ENCODE measurements at regions not wholly inside any gene's neighbourhood (a gene's known extent, or its start where the extent isn't known, plus 50 kb on each side); places are given as distances from the start of the nearest gene placed in this dataset.
"Not testable (repeated sequence)": the region's sequence is repeated elsewhere in the genome, so short reads cannot be mapped to it uniquely, and the experiment has no call there.

DNA sequence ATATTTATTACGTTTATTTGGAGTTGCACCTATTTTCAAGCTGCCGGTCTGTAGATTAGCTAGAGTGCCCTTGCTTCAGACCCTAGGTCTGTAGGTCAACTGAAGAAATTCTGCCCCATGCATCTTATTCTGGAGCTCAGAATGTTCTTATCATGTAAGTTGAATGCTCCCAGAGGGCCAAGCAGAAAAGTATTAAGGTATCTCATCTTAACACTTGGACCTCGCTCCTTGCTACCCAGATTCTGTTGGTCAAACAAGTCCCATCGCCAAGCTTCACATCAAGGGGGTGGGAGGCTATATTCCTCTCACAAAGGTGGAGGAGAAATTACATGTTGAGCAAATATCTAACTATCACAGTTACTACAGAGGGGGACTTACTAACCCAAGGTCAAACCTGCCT lies 187.7 kb downstream of the C1orf94 start:
- Mint-ChIP-seq H3K4me1 (no peaks in the 10 kb centered on the region), H3K9me3 (no peaks in the 10 kb centered on the region), H3K4me3 (no peak overlapping the region), H3K27me3 (peaks cover 4% of the 10 kb centered on the region), H3K36me3 (ENCODE audit: low read depth) (no peaks in the 10 kb centered on the region), H3K27ac (no peak overlapping the region)
- DNase-seq = no peak
- ChIA-PET CTCF (no interaction called here), POLR2A (no interaction called here)

DNA sequence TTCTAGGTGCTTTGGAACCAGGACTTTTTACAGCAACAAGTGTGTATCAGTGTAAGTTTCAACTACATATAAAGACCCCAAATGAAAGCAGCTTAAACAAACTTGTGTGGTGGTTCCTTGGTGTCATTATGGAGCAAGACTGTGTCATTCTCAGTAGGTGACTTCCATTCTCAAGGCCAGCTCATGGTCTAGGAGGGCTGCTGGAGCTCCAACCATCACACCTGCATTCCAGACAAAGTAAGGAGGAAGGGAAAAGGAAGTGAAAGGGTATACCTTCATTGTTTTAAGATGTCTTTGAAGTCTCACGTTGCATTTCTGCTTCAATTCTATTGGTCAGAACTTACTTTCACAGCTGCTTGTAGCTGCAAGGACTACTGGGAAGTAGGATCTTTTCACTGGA lies 188.6 kb downstream of the C1orf94 start:
- ChIA-PET POLR2A (no interaction called here), CTCF (no interaction called here)
- Mint-ChIP-seq H3K4me1 (no peaks in the 10 kb centered on the region), H3K27ac (no peak overlapping the region), H3K36me3 (ENCODE audit: low read depth) (no peaks in the 10 kb centered on the region), H3K4me3 (no peak overlapping the region), H3K9me3 (no peaks in the 10 kb centered on the region), H3K27me3 (peaks cover 4% of the 10 kb centered on the region)
- DNase-seq = no peak

DNA sequence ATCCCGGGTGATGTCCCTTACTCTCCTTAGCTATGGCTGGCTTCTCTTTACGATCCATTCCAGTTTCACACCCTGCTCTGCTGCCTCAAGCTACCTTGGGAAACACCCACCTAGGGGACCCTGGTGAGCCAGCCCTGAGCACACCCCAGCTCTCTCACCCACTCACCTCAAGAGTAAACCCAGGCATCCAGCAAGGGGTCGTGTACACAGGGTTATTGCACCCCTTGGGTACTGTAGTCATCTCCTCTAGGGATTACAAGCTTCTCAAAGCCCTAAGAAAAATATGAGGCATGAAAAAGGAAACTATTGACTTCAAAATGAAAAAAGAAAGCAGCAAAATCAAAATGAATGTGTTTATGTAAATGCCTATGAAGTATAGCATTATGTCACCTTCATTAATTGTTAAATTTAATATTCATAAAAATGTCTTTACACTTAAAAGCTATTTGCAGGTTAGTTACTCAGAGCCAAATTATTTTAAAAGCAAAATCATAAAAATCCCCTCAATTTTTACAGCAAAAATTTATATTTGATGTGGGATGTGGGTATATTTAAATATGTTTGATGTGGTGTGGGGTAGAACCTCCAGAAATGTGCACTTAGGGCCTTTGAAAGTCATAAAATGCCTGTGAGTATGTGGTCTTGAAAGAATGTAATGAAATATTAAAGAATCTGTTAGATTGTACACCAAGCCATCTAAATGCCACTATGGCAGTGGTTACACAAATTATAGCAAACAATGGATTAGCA lies 190.3 kb downstream of the C1orf94 start:
- peaks cover 5% of the 10 kb centered on the region for H3K27me3 Mint-ChIP-seq
- H3K9me3 Mint-ChIP-seq = no peaks in the 10 kb centered on the region
- ChIA-PET POLR2A (no interaction called here), CTCF (no interaction called here)
- H3K27ac Mint-ChIP-seq = no peak overlapping the region
- H3K36me3 Mint-ChIP-seq (ENCODE audit: low read depth) = no peaks in the 10 kb centered on the region
- no peak overlapping the region for H3K4me3 Mint-ChIP-seq
- DNase-seq = no peak
- H3K4me1 Mint-ChIP-seq = no peaks in the 10 kb centered on the region

DNA sequence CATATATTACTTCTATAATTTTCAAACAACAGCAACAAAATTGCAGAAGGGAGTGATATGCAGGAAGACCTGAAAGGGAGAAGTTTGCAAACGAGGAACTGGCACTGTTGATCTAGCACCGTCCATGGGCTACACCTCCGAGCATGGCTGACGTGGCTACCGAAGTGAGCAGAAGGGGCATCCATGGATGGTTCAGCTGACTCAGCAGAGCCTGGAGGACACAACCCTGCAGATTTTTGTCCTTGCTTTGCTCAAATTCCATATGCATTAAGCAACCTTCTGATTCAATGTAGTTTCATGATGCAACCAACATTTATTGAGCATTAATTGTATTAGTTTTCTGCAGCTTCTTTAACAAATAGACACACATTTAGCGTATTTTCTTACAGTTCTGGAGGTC lies 191.2 kb downstream of the C1orf94 start:
- Mint-ChIP-seq H3K27me3 (peaks cover 6% of the 10 kb centered on the region), H3K27ac (no peak overlapping the region), H3K4me3 (no peak overlapping the region), H3K4me1 (no peaks in the 10 kb centered on the region), H3K36me3 (ENCODE audit: low read depth) (no peaks in the 10 kb centered on the region), H3K9me3 (no peaks in the 10 kb centered on the region)
- CTCF ChIA-PET = no interaction called here
- POLR2A ChIA-PET = no interaction called here
- no peak for DNase-seq

DNA sequence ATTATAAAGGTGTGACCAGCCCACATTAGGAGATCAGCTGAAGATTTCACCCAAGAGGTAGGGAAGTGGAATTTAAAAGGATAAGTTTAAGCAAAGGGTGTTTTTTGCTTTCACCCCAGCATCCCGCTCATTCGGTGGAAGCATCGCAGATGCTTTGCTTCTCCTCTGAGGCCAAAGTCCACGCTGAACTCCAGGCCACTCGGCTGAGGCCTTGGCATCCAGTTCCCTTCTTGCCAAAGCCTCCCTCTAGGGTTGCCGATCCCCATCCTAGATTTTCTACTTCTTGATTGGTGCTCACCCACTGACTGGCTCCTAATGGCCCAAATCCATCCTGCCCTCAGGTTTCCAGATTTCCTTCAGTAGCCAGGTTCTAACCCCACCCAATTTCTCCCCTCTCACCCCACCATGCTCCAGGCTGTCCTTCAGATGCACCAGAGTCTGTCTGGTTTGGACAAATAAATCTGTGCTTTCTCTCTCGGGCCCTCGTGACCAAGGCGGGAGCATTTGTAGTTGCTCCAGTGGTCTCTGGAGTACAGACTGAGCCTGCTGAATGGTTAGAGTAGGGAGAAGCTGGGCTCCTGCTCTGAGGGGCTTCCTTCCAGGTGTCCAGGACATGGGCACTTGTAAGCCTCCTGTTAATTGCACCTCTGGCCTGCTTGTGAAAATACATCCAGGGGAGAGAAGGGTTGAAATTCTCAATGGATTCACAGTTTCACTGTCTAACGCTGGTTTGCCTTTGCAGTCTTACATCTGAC lies 193.2 kb downstream of the C1orf94 start:
- ChIA-PET CTCF (no interaction called here), POLR2A (no interaction called here)
- H3K4me1 Mint-ChIP-seq = no peaks in the 10 kb centered on the region
- no peak overlapping the region for H3K27ac Mint-ChIP-seq
- peaks cover 17% of the 10 kb centered on the region for H3K27me3 Mint-ChIP-seq
- DNase-seq = no peak
- H3K4me3 Mint-ChIP-seq = no peak overlapping the region
- no peaks in the 10 kb centered on the region for H3K9me3 Mint-ChIP-seq
- H3K36me3 Mint-ChIP-seq (ENCODE audit: low read depth) = no peaks in the 10 kb centered on the region

DNA sequence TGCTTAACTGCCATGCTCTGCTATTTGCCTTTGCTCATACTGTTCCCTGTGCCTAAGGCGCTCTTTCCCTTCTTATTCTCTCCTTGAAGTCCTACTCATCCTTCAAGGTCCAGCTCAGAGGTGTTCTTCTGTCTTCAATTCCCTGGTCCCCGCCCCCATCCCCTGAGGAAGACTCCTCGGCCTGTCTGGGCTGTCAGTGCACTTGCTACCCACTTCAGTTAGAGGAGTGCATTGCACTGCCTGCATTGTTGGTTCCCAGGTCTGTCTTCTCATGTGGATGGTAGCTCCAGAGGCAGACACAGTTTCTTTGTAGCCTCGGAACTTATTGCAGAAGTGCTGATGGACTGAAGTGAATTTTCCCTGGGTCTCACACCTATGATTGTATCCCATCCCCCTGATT lies 194.0 kb downstream of the C1orf94 start:
- no peak overlapping the region for H3K4me3 Mint-ChIP-seq
- no peaks in the 10 kb centered on the region for H3K4me1 Mint-ChIP-seq
- POLR2A ChIA-PET = no interaction called here
- no peaks in the 10 kb centered on the region for H3K9me3 Mint-ChIP-seq
- CTCF ChIA-PET = no interaction called here
- DNase-seq = no peak
- H3K27ac Mint-ChIP-seq = no peak overlapping the region
- no peaks in the 10 kb centered on the region for H3K36me3 Mint-ChIP-seq (ENCODE audit: low read depth)
- peaks cover 14% of the 10 kb centered on the region for H3K27me3 Mint-ChIP-seq

DNA sequence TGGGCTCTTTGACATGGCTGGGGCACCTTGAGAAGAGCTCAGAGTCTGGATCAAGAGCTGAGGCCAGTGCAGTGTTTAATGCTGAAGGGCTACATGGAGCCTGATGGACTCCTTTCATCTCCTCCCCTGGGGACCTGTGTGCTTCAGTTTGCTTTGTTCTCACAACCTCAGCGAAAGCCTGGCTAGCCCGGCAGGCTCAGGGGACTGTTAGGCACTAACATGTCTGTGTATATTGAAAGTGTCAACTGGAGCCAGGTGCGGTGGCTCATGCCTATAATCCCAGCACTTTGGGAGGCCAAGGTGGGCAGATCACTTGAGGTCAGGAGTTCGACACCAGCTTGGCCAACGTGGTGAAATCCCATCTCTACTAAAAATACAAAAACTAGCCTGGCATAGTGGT lies 194.5 kb downstream of the C1orf94 start:
- H3K9me3 Mint-ChIP-seq; CTCF ChIA-PET; POLR2A ChIA-PET; DNase-seq; H3K27ac Mint-ChIP-seq; H3K4me1 Mint-ChIP-seq; H3K36me3 Mint-ChIP-seq (ENCODE audit: low read depth); H3K4me3 Mint-ChIP-seq: not testable (repeated sequence)
- H3K27me3 Mint-ChIP-seq = peaks cover 17% of the 10 kb centered on the region

DNA sequence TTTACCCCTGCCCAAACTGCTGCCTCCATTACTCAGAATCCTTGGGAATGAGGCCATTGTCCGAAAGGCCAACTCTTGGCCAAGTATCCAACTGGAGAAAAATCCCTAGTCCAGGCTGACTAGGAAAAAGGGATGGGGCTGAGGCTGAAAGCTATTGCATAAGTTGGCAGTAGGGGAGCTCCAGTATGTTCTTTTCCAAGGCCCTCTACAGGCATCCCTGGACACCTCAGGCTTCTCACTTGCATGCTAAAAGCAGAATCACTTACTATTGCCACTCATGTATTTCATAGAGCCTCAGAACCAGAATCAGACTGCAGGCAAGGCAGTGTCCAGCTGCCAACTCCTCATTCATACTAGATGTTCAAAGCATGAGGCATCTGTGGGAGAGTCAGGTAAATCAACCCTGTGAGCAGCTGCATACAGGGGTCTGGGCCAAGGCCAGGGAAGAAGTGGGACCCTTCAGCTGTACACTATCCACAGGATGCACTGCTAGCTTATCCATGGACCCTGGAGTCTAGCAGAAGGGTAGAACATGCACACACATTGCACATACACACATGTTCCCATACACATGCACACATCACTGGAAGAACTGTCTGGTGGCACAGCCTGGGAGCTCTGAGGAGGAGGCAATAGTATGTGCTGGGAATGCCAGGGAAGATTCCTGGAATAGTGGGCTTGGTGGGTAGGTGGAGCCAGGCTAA lies 195.3 kb downstream of the C1orf94 start:
- DNase-seq = no peak
- Mint-ChIP-seq H3K27me3 (peaks cover 21% of the 10 kb centered on the region), H3K4me3 (no peak overlapping the region), H3K4me1 (no peaks in the 10 kb centered on the region), H3K27ac (no peak overlapping the region), H3K36me3 (ENCODE audit: low read depth) (no peaks in the 10 kb centered on the region), H3K9me3 (no peaks in the 10 kb centered on the region)
- ChIA-PET CTCF (no interaction called here), POLR2A (no interaction called here)

DNA sequence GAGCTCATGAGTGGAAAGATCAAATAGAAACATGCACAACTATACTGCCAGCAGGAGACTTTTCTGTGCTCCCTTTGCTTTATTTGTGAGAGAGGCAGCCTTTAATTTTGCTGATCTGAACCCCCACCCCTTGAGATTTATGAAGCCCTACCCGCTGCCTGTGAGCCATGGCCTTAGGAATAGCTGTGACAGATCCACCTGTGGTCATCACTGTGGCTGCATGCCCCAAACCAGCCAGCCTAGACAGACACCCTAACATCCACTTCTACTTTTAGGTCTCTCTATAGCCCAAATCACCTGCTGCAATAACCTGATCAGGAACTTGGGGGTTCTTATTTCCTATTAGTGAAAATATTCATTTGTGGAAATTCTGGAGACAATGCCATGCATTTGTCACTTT lies 196.2 kb downstream of the C1orf94 start:
- Mint-ChIP-seq H3K4me3 (no peak overlapping the region), H3K36me3 (ENCODE audit: low read depth) (no peaks in the 10 kb centered on the region), H3K27me3 (peaks cover 21% of the 10 kb centered on the region), H3K9me3 (no peaks in the 10 kb centered on the region), H3K27ac (no peak overlapping the region), H3K4me1 (no peaks in the 10 kb centered on the region)
- ChIA-PET CTCF (no interaction called here), POLR2A (no interaction called here)
- DNase-seq = no peak

DNA sequence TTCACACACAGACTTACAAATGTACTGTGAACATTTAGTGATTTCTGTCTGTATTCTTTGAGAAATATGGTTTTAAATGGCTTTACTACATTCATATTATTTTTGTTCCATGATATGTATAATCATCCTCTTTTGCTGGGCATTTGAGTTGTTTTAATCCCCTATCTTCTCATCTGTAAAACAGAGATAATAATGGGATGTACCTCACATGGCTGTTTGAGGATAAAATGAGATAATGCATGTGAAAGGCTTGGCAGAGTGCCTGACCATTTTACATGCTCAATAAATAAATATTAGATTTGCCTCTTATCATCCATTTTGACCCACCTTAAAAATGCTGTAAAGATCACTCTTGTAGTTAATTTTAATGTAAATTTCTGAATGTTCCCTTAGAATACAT lies 197.2 kb downstream of the C1orf94 start:
- H3K4me3 Mint-ChIP-seq = no peak overlapping the region
- no peaks in the 10 kb centered on the region for H3K9me3 Mint-ChIP-seq
- H3K4me1 Mint-ChIP-seq = no peaks in the 10 kb centered on the region
- no peak for DNase-seq
- ChIA-PET CTCF (no interaction called here), POLR2A (no interaction called here)
- peaks cover 21% of the 10 kb centered on the region for H3K27me3 Mint-ChIP-seq
- H3K36me3 Mint-ChIP-seq (ENCODE audit: low read depth) = no peaks in the 10 kb centered on the region
- H3K27ac Mint-ChIP-seq = no peak overlapping the region

DNA sequence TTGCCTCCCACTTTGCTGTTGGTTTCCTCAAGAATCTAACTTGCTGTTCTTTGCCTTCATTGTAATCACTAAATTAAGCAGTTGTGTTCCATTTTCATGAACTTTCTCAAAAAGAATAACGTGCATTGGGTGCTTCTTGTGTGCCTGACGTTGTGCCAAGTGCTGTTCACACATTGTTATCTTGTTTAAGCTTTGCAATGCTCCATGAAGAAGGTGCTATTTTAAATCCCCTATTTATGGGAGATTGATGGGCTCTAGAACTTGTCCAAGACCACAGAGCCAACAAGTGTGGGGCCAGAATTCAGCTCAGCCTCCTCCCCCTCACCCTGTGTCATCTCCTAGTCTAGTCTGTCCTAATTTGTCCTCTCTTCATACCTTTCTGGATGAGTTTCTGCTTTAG lies 199.8 kb downstream of the C1orf94 start:
- Mint-ChIP-seq H3K36me3 (ENCODE audit: low read depth) (no peaks in the 10 kb centered on the region), H3K27ac (no peak overlapping the region), H3K27me3 (peaks cover 21% of the 10 kb centered on the region), H3K4me1 (no peaks in the 10 kb centered on the region), H3K4me3 (no peak overlapping the region), H3K9me3 (no peaks in the 10 kb centered on the region)
- ChIA-PET POLR2A (no interaction called here), CTCF (no interaction called here)
- DNase-seq = no peak

DNA sequence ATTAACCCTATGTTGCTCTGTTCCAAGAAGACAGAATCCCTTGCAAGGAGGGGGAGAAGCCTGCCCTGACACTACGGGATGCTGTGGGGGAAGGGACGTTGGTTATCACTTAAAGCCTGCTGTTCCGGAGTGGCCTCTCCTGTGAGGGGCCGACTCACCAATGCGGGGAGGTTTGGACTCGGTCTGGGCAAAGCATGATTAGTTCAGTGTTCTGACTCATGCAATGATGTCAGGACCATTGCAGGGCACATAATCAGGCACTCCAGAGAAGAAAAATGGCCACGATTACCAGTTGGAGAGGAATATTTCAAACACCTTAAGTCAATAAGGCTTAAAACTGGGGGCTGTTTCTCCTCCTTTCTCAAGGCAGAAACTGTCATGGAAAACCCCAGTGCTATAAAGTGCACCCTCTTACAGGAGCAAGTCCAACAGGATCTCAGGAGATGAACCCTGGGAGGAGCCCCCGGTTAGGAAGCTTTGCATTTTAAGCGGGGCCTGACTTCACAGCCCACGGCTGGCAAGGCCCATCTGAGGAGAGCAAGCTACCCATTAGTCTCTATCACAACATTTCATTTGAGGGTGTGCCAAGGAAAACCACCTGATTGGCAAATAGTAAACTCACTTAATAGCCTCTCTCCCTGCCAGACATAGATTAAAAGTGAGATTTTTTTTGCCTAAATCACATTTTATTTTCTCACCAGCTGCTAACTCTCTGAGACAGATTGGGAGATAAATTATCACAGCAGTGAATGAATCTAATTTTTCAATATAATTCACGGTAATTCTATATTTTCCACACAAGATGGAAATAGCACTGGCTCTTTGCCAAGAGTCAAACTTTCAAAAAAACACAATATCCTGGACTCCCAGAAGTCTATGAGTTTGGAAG lies 202.5 kb downstream of the C1orf94 start:
- no peak for DNase-seq
- H3K36me3 Mint-ChIP-seq (ENCODE audit: low read depth) = no peaks in the 10 kb centered on the region
- H3K27me3 Mint-ChIP-seq = peaks cover 13% of the 10 kb centered on the region
- H3K4me3 Mint-ChIP-seq = no peak overlapping the region
- ChIA-PET CTCF (interaction anchor here (0.6 kb wide), 1 partner anchor 344 kb away, joined by 4 read pairs; no protein-coding TSS in a partner anchor), POLR2A (no interaction called here)
- H3K9me3 Mint-ChIP-seq = no peaks in the 10 kb centered on the region
- no peak overlapping the region for H3K27ac Mint-ChIP-seq
- no peaks in the 10 kb centered on the region for H3K4me1 Mint-ChIP-seq

DNA sequence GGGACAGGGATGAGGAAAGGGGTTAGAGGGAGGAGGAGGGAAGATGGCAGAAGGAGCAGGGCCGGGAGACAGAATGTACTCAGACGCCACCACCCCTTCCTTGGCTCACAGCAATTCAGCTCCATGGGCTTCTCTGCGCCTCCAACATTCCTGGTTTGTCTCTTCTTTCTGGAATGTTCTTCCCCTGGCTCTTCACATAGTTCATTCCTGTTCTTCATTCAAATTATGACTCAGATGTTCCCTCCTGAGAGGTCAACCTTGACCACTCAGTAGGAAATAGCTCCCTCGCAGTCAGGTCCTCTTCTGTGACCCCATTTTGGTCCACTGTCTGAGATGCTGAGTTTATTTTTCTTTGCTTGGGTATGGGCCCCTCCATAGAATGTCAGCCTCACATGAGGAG lies 203.2 kb downstream of the C1orf94 start:
- POLR2A ChIA-PET = no interaction called here
- Mint-ChIP-seq H3K4me1 (no peaks in the 10 kb centered on the region), H3K36me3 (ENCODE audit: low read depth) (no peaks in the 10 kb centered on the region), H3K9me3 (no peaks in the 10 kb centered on the region), H3K27me3 (peaks cover 11% of the 10 kb centered on the region), H3K27ac (no peak overlapping the region), H3K4me3 (no peak overlapping the region)
- CTCF ChIA-PET = no interaction called here
- no peak for DNase-seq

Measured in activated CD4-positive, alpha-beta T cell treated with anti-CD3 and anti-CD28 coated beads, Interleukin-2, amount 10 ng/mL, durations not matched to agents 7 days and 5 days (primary cell).